HG03280 (cell line): ENCODE measurements at regions not wholly inside any gene's neighbourhood (a gene's known extent, or its start where the extent isn't known, plus 50 kb on each side); places are given as distances from the start of the nearest gene placed in this dataset.
"Not testable (repeated sequence)": the region's sequence is repeated elsewhere in the genome, so short reads cannot be mapped to it uniquely, and the experiment has no call there.

Source experiments
- ATAC-seq: cut with Tn5 transposase; IDR thresholded peaks from one replicate; pipeline ENCODE4 v1.9.1; 2021; ENCODE audit warnings: mild to moderate bottlenecking, moderate library complexity; ENCODE audit not compliant: unreplicated experiment

GRCh38 chr12:128078301-128078971 is 188.5 kb upstream of the TMEM132C start:
- no peak for ATAC-seq

GRCh38 chr12:128079446-128079845 is 187.5 kb upstream of the TMEM132C start:
- no peak for ATAC-seq

DNA sequence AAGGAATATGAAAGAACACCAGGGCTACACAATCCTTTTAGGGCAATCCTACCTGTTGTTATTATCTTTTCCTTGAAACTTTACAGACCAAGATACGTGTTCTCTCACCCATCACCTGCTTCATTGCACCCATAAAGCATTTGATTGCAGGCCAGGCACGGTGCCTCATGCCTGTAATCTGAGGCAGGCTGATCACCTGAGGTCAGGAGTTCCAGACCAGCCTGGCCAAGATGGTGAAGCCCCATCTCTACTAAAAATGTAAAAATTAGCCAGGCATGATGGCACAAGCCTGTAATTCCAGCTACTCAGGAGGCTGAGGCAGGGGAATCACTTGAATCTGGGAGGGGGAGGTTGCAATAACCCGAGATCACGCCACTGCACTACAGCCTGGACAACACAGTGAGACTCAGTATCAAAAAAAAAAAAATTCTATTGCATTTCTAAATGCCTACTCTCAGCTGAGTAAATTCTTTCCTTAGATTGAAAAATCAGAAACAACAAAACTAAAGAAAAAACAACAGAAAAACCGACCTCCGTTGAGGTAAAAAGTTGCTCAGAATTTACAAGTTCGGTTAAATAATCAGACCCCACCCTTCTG is 183.7 kb upstream of the TMEM132C start:
- no peak for ATAC-seq

GRCh38 chr12:128088926-128089325 is 178.0 kb upstream of the TMEM132C start:
- no peak for ATAC-seq

GRCh38 chr12:128089961-128090360 is 177.0 kb upstream of the TMEM132C start:
- ATAC-seq: no peak

GRCh38 chr12:128091101-128091720 is 175.8 kb upstream of the TMEM132C start:
- ATAC-seq: no peak

DNA sequence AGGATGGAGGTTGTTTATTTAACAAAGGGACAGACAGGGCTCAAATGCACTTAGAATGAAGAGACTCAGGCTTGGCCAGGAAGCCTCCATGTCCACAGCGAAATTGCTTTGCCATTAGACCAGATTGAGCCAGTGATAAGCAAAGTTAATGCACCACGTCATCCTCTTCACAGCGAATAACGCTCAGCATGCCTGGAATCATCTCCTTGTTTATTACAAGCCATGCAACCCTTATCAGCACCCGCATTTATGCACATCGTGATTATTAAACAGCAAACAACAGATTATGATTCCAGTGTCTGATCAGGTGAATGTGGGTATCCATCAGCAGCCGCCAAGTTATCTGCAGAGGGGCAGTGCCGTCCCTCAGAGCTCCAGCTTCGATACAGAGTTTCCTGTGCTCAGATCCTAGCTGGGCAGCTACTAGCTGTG is 175.0 kb upstream of the TMEM132C start:
- ATAC-seq: no peak

DNA sequence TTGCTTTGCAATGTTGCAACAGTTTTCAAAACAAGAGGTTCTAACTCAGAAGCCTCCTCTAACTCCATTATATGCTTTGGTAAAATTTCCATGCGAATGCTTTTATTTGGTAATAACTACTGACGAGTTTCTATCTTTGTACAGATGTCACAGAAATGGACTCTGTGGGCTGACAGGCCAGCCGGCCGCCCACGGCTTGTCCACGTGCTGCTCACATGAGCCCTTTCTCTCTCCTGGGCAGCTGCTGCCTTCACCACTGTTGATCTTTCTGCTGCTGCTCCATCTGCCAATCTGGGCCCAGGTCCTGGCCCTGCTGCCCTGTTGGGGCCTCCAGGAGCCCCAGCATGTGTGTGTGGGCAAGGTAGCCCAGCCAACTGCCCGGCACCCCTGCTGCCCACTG is 168.2 kb upstream of the TMEM132C start:
- ATAC-seq: no peak

DNA sequence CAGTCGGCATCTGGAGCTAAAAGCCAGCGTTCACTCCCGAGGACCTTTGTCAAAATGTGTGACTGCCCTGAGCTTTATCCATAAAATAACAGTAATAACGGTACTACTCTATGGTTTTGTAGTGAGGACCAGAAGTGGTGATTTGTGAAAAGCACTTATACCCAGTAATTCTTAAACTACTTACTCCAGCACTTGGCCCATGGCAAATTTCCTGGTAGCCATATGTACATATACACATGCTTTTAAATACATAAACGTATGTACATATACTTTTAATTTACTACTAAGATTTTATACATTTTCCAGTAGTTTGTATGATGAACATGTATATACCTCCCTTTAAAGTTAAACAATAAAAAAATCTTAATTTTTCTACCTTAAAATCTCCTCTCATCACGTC is 163.8 kb upstream of the TMEM132C start:
- no peak for ATAC-seq

DNA sequence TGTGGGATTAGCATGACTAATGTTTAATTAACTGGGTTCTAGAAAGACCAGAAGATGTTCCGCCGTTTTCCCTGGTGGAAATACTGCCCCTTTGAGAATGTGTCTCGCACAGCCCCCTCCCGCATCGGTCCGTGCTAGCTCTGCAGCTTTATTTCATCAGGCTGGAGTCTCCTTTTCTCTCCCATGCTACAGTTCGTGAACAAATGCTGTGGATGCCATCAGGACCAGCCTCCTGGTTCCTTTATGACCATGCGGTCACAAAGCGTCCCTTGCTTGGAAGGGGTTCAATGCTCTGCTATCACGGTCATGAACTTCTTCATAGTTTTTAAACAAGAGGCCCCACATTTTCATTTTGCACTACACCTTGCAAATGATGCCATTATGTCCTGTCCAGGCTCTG is 157.7 kb upstream of the TMEM132C start:
- no peak for ATAC-seq

- ATAC-seq: no peak
These were observed 157.3 kb upstream of the TMEM132C start for GRCh38 chr12:128109636-128110035.

DNA sequence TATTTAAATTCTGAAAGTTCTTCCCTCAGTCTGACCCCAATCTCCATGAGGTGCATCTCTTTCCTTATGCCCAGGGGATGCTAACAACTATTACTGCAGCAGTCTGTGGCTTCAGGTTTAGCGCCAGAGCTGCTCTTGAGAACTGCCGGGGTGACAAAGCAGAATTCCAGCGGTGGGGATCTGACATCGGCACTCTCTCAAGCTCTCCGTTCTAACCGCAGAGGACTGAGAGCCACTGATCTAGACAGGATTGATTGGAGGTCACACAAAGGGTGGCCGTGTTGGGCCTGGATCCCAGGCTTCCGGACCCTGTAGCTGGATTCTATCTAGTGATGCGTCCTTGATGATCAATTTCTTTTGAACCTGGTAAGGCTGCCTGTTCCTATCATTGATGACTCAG is 155.6 kb upstream of the TMEM132C start:
- no peak for ATAC-seq

DNA sequence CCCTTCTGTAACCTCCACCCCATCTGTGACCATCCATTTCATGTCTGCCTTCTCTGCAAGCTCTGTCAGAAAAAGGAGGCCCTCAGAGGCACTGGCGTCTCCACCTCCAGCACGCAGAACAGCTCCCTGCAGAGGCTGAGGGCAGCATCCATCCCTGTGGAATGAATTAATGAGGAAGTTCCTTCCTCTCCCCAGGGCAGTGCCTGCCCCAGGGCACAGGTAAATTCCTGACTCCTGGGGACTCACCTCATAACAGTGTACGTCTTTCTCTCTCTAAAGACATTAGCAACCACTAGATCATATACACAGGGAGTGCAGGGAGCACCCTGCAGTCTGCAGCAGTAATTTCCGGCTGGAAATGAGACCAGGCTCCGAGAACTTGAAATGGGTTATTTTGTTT is 155.0 kb upstream of the TMEM132C start:
- no peak for ATAC-seq

GRCh38 chr12:128113250-128113649 is 153.7 kb upstream of the TMEM132C start:
- ATAC-seq: not testable (repeated sequence)

DNA sequence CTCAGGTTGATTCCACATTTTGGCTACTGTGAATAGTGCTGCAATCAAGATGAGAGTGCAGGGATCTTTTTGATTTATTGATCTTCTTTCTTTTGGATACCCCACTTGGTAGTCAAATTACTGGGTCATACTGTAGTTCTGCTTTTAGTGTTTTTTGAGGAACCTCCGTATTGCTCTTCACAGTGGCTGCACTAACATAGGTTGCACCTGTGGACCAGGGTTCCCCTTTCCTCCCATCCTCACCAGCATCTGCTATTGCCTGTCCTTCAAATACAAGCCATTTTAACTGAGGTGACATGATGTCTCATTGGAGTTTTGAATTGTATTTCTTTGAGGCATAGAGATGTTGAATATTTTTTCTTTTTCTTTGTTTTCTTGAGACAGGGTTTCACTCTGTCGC is 152.5 kb upstream of the TMEM132C start:
- ATAC-seq: no peak

DNA sequence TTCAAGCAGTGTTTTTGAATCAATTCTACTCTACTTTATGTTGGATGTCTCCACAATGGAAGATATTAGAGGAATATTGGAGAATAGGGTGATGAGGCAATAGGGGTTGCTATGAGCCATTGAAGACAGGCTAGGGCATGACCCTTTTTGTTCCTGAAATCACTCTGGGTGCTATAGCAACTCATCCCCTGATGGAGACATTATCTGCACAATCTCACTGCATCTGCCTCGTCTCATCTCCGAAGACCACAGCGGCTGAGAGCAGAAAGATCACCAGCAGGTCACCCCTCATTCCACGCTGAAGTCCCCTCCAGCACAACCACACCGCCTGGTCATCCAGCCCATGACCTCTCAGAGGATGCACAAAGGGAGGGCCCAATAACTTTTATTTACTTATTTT is 150.4 kb upstream of the TMEM132C start:
- no peak for ATAC-seq

GRCh38 chr12:128120035-128120434 is 146.9 kb upstream of the TMEM132C start:
- no peak for ATAC-seq

DNA sequence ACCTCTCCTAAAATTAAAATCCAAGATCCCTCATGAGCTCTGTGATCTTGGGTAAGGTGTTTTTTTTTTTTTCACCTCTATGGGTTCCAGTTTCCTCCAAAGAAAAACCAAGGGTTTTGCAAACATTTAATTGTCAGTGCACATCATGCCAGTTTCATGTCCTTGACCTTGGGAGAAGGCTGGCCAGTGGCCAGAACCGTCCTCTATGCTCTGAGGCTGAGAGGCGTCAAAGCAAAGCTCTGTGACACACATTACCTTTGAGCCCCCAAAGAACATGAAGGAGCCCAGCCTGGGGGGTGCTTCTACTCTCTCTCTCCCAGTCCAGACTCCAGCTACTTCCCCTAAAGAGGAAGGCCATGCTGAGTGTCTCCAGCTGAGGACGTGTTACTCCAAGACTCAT is 145.5 kb upstream of the TMEM132C start:
- ATAC-seq: no peak

DNA sequence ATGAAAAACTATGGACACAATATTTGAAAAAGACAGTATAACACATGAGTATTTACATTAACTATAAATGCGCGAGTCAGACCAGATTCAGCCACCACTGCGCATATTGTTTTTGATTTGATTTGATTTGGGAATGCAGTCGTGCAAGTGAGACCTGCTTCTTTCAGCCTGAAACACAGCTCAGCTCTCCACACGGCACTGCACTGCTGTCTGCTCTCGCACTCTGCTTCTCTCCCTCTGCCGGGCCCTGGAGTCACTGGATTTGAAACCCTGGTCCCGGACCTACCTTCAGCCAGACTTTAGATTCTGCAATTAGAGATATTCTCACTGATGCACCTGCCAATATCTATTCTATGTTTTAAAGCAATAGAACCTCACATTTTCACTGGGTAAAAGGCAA is 143.9 kb upstream of the TMEM132C start:
- ATAC-seq: no peak

GRCh38 chr12:128131955-128132354 is 135.0 kb upstream of the TMEM132C start:
- ATAC-seq: no peak

DNA sequence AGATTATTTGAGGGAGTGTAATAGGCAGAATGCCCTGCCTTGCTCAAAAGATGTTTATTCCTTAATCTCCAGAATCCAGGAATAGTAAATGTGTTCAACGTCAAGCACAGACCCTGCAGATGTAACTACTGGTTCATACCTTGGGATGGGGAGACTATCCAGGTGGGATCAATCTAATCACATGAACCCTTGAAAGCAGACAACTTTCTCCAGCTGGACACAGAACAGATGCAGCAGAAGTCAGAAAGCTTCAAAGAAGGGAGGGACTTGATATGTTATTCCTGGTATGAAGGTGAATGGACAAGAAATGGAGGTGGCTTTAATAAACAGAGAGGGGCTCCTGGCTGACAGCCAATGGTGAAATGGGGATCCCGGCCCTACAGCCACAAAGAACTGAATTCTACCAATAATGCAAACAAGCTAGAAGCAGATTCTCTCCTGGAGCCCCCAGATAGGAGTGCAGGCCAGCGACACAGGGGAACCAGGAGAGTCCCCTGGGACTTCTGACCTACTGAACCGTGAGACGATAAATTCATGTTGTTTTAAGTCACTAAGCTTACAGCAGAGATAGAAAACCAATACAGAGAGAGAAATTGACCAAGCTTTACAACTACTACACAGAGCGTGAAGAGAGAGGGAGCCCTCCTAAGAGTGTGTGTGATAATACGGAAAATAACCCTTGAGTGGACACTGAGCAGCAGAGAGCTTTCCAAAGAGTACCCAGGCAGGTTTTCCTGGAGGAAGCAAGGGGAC is 133.5 kb upstream of the TMEM132C start:
- no peak for ATAC-seq

GRCh38 chr12:128137140-128137539 is 129.8 kb upstream of the TMEM132C start:
- ATAC-seq: no peak
